ENCODE measurements at regions not wholly inside any gene's neighbourhood (a gene's known extent, or its start where the extent isn't known, plus 50 kb on each side); places are given as distances from the start of the nearest gene placed in this dataset.

DNA sequence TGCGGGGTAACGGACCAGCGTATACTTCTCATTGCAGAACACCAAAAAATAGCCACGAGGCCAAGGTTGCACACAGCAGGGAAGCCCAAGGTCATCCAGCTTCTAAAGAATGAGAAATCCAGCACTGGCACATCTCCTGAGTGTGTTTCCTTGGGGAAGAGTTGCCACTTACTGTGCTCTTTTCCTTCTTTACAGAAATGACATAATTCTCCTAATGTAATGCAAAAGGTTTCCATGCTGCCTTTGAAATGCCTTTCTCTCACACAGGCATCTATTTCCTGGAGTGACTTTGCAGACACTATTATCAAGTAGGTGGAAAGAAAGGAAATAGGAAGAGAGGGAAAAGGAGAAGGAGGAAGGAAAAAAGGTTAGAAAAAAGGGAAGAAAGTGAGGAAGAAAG is 862.1 kb upstream of the CELF4 start:
- TF ChIP-seq, protein P1, sequence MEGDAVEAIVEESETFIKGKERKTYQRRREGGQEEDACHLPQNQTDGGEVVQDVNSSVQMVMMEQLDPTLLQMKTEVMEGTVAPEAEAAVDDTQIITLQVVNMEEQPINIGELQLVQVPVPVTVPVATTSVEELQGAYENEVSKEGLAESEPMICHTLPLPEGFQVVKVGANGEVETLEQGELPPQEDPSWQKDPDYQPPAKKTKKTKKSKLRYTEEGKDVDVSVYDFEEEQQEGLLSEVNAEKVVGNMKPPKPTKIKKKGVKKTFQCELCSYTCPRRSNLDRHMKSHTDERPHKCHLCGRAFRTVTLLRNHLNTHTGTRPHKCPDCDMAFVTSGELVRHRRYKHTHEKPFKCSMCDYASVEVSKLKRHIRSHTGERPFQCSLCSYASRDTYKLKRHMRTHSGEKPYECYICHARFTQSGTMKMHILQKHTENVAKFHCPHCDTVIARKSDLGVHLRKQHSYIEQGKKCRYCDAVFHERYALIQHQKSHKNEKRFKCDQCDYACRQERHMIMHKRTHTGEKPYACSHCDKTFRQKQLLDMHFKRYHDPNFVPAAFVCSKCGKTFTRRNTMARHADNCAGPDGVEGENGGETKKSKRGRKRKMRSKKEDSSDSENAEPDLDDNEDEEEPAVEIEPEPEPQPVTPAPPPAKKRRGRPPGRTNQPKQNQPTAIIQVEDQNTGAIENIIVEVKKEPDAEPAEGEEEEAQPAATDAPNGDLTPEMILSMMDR (IDR thresholded peaks at IDR 0.05; ENCODE audit: insufficient read depth, low read length, poor library complexity, severe bottlenecking) = no peak
- TF ChIP-seq EZH2phosphoT487 (conservative IDR thresholded peaks at IDR 0.05; ENCODE audit: low read length) = no peak
- Histone ChIP-seq H3K9ac (ENCODE audit: low read length) (no peak overlapping the region), H3K4me2 (ENCODE audit: low read depth, low read length, poor library complexity, severe bottlenecking) (no peak overlapping the region)

DNA sequence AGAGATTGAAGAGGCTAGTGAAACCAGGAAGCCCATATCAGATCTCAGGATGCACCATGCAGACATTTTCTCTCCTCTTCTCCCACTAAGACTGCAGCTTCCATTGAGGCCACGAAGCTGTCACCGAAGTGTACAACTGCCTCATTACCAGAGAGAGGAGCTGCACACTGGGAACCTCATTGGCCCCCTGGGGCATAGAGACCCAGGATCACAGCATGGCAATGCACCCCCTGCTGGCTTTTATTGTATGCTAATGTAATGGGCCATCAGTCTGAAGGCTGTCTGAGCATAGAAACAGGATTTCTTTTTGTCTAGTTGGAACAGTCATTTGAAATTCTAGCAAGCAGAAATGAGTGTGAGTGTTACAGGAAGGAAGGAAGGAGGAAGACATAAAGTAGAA is 861.6 kb upstream of the CELF4 start:
- Histone ChIP-seq H3K36me3 (ENCODE audit: low read length) (no peaks in the 10 kb centered on the region), H3F3A (ENCODE audit: insufficient read depth) (no peaks in the 10 kb centered on the region), H3K4me2 (ENCODE audit: low read depth, low read length, poor library complexity, severe bottlenecking) (no peak overlapping the region), H3K27ac (ENCODE audit: low read depth, low read length) (no peak overlapping the region), H3K9me2 (replicated peaks; ENCODE audit: insufficient read depth, low read length) (no peaks in the 10 kb centered on the region), H3K9ac (ENCODE audit: low read length) (no peak overlapping the region), H3K9me3 (ENCODE audit: insufficient read depth, low read length) (no peaks in the 10 kb centered on the region), H3K4me3 (ENCODE audit: insufficient read depth, low read length, poor library complexity, severe bottlenecking) (no peak overlapping the region), H3K27me3 (ENCODE audit: low read length) (no peaks in the 10 kb centered on the region), H2AFZ (ENCODE audit: low read depth, low read length, severe bottlenecking) (no peak overlapping the region), H4K20me1 (ENCODE audit: low read depth, low read length) (no peaks in the 10 kb centered on the region), H3K79me2 (ENCODE audit: insufficient read depth, low read length) (no peaks in the 10 kb centered on the region)
- TF ChIP-seq, protein P1 (IDR thresholded peaks at IDR 0.05; ENCODE audit: insufficient read depth, low read length, poor library complexity, severe bottlenecking) = no peak
- TF ChIP-seq EZH2phosphoT487 (conservative IDR thresholded peaks at IDR 0.05; ENCODE audit: low read length) = no peak

More for the DNA sequence above, 862.1 kb upstream of the CELF4 start:
- no peaks in the 10 kb centered on the region for H3K79me2 ChIP-seq (ENCODE audit: insufficient read depth, low read length)
- no peak overlapping the region for H3K4me3 ChIP-seq (ENCODE audit: insufficient read depth, low read length, poor library complexity, severe bottlenecking)
- H3K36me3 ChIP-seq (ENCODE audit: low read length) = no peaks in the 10 kb centered on the region
- no peak overlapping the region for H3K27ac ChIP-seq (ENCODE audit: low read depth, low read length)
- H3K9me3 ChIP-seq (ENCODE audit: insufficient read depth, low read length) = no peaks in the 10 kb centered on the region
- H3K27me3 ChIP-seq (ENCODE audit: low read length) = no peaks in the 10 kb centered on the region
- H4K20me1 ChIP-seq (ENCODE audit: low read depth, low read length) = no peaks in the 10 kb centered on the region
- H2AFZ ChIP-seq (ENCODE audit: low read depth, low read length, severe bottlenecking) = no peak overlapping the region
- no peaks in the 10 kb centered on the region for H3K9me2 ChIP-seq (replicated peaks; ENCODE audit: insufficient read depth, low read length)
- H3F3A ChIP-seq (ENCODE audit: insufficient read depth) = no peaks in the 10 kb centered on the region

DNA sequence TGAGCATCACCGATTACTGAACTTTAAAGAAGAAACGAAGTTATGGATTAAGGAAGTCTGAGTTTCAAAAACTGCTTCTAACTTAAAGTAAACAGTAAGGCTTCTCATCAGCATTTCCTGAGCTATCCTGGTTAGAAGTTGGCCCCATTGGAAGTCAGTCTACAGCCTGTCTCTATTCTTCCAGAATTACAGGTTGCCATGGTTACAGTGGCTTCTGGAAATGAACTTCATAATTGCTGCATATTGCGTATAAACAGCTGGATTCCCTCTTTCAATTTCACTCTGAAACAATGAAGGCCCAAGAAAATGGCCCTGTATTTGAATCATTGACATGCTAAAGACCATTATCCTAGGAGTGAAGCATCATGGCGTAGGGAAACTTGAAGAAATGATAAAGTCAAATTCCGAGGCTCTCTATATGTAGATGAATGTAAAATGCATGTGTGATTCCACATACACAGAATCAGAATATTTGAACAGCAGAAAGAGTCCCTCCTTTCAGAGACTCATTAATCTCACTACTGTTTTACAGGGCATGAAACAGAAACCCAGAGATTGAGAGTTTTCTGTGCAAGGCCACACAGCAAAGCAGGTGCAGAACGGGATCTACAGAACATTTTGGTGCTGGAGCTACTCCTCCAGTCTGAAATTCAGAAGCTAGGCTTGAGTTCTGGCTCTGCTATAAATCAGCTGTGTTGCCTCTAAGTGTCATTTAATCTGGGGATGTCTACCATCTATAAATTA is 856.4 kb upstream of the CELF4 start:
- H3K9me2 ChIP-seq (replicated peaks; ENCODE audit: insufficient read depth, low read length) = no peaks in the 10 kb centered on the region
- no peak overlapping the region for H3K4me2 ChIP-seq (ENCODE audit: low read depth, low read length, poor library complexity, severe bottlenecking)
- H3K9me3 ChIP-seq (ENCODE audit: insufficient read depth, low read length) = no peaks in the 10 kb centered on the region
- H3K79me2 ChIP-seq (ENCODE audit: insufficient read depth, low read length) = no peaks in the 10 kb centered on the region
- no peaks in the 10 kb centered on the region for H3K27me3 ChIP-seq (ENCODE audit: low read length)
- no peak overlapping the region for H2AFZ ChIP-seq (ENCODE audit: low read depth, low read length, severe bottlenecking)
- H3K27ac ChIP-seq (ENCODE audit: low read depth, low read length) = no peak overlapping the region
- no peak overlapping the region for H3K9ac ChIP-seq (ENCODE audit: low read length)
- no peaks in the 10 kb centered on the region for H4K20me1 ChIP-seq (ENCODE audit: low read depth, low read length)
- no peaks in the 10 kb centered on the region for H3F3A ChIP-seq (ENCODE audit: insufficient read depth)
- no peaks in the 10 kb centered on the region for H3K36me3 ChIP-seq (ENCODE audit: low read length)
- TF ChIP-seq, protein P1 (IDR thresholded peaks at IDR 0.05; ENCODE audit: insufficient read depth, low read length, poor library complexity, severe bottlenecking) = no peak
- TF ChIP-seq EZH2phosphoT487 (conservative IDR thresholded peaks at IDR 0.05; ENCODE audit: low read length) = no peak
- no peak overlapping the region for H3K4me3 ChIP-seq (ENCODE audit: insufficient read depth, low read length, poor library complexity, severe bottlenecking)

Data from SU-DHL-6 (cell line).